Lower lobe of right lung (tissue), 2 donors: ENCODE measurements at regions not wholly inside any gene's neighbourhood (a gene's known extent, or its start where the extent isn't known, plus 50 kb on each side); places are given as distances from the start of the nearest gene placed in this dataset.

Experiments
- ATAC-seq, 2 donors: fragments of 200-7000 bp; cut with Tn5 transposase; one replicate each; pipeline ENCODE4 v1.9.1; 2020 to 2022; ENCODE audit warnings: mild to moderate bottlenecking in 2 of 2, moderate library complexity in 2 of 2
- DNase-seq: peaks from one replicate; pipeline ENCODE4 v3.0.0-alpha.2; 2020
- H3K27ac ChIP-seq: fragments of 200-600 bp; one replicate; pipeline ENCODE4 v1.8.0; 2022
- H3K27me3 ChIP-seq: fragments of 200-600 bp; one replicate; pipeline ENCODE4 v1.8.0; 2022; ENCODE audit warnings: low read depth
- H3K36me3 ChIP-seq: fragments of 200-600 bp; one replicate; pipeline ENCODE4 v1.8.0; 2022; ENCODE audit warnings: mild to moderate bottlenecking
- H3K4me1 ChIP-seq: fragments of 200-600 bp; one replicate; pipeline ENCODE4 v1.8.0; 2022
- H3K4me3 ChIP-seq: fragments of 200-600 bp; one replicate; pipeline ENCODE4 v1.8.0; 2022; ENCODE audit warnings: mild to moderate bottlenecking
- H3K9me3 ChIP-seq: fragments of 200-600 bp; one replicate; pipeline ENCODE4 v1.8.0; 2022
- intact Hi-C: fragments of 100-400 bp; cut with DNase I; formaldehyde crosslinking; loops from one replicate; pipeline ENCODE4 v1.11.0; 2022
- TF ChIP-seq, protein P1 (sequence below): fragments of 200-600 bp; IDR thresholded peaks from one replicate; pipeline ENCODE4 v1.8.0; 2022; ENCODE audit warnings: antibody characterized with exemption, mild to moderate bottlenecking
- donor health status: DM: no; HTN: yes; CAD: no; lungs with severe emphysema.

DNA sequence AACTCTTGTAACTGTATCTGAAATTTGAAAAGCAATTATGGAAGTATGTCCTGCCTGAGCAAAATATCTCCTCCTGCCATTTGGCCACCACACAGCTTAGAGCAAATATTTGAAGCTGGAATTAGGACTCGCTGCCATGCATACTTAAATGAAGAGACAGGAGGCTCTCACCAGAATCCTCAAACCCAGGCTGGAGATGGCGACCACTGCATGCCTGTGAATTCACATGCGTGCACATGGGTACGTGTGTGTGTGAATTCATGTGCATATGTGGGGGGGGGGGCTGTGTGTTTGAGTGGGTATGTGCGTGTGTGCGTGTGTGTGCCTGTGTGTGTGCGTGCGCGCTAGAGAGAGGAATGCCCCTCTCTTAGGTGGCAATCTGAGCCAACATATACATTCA, 84.1 kb upstream of the IRX1 start:
- intact Hi-C loops: no loop called here
- Histone ChIP-seq H3K4me3 (no peak overlapping the region), H3K27me3 (no peaks in the 10 kb centered on the region), H3K9me3 (no peaks in the 10 kb centered on the region), H3K4me1 (no peaks in the 10 kb centered on the region), H3K36me3 (no peaks in the 10 kb centered on the region), H3K27ac (no peak overlapping the region)
- TF ChIP-seq, protein P1, sequence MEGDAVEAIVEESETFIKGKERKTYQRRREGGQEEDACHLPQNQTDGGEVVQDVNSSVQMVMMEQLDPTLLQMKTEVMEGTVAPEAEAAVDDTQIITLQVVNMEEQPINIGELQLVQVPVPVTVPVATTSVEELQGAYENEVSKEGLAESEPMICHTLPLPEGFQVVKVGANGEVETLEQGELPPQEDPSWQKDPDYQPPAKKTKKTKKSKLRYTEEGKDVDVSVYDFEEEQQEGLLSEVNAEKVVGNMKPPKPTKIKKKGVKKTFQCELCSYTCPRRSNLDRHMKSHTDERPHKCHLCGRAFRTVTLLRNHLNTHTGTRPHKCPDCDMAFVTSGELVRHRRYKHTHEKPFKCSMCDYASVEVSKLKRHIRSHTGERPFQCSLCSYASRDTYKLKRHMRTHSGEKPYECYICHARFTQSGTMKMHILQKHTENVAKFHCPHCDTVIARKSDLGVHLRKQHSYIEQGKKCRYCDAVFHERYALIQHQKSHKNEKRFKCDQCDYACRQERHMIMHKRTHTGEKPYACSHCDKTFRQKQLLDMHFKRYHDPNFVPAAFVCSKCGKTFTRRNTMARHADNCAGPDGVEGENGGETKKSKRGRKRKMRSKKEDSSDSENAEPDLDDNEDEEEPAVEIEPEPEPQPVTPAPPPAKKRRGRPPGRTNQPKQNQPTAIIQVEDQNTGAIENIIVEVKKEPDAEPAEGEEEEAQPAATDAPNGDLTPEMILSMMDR: no peak
- ATAC-seq (no peak), DNase-seq (no peak)

GRCh38 chr5:3510642-3511417, 84.8 kb upstream of the IRX1 start:
- intact Hi-C loops: no loop called here
- H3K9me3 ChIP-seq: no peaks in the 10 kb centered on the region
- DNase-seq (no peak), ATAC-seq (no peak)
- no peak overlapping the region for H3K27ac ChIP-seq
- H3K4me3 ChIP-seq: no peak overlapping the region
- TF ChIP-seq, protein P1: no peak
- H3K27me3 ChIP-seq: no peaks in the 10 kb centered on the region
- H3K4me1 ChIP-seq: no peaks in the 10 kb centered on the region
- no peaks in the 10 kb centered on the region for H3K36me3 ChIP-seq

GRCh38 chr5:3509290-3509689, 86.3 kb upstream of the IRX1 start:
- ATAC-seq (no peak), DNase-seq (no peak)
- Histone ChIP-seq H3K27ac (no peak overlapping the region), H3K4me1 (no peaks in the 10 kb centered on the region), H3K27me3 (no peaks in the 10 kb centered on the region), H3K4me3 (no peak overlapping the region), H3K9me3 (no peaks in the 10 kb centered on the region), H3K36me3 (no peaks in the 10 kb centered on the region)
- TF ChIP-seq, protein P1: no peak
- intact Hi-C loops: no loop called here

GRCh38 chr5:3508395-3508794, 87.2 kb upstream of the IRX1 start:
- intact Hi-C loops: no loop called here
- TF ChIP-seq, protein P1: no peak

DNA sequence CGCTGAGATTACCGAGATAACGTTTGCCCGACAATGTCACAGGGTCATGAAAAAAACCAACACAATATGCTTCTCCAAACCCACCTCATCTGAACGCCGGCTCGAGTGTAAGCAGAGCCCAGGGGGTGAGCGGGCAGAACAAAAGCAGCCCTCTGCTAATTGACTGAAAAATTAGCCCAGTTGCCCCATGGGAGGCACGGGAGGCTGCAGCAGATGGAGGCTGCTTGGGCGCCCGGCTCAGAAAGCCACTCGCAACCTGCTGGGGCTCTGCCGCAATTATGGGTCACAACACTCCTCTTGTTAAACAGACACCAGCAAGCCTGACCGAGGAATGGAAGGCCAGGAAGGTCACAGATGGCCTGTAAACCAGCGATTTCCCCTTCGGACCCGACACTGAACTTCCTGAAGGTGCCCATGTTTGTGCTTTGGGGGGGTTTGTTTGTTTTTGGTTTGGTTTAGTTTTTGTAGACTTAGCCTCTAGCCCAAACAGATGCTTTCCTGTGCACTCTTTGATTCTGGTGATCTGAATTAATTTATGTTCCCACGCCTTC, 104.6 kb upstream of the IRX1 start:
- no peak overlapping the region for H3K27ac ChIP-seq
- no peaks in the 10 kb centered on the region for H3K36me3 ChIP-seq
- intact Hi-C loops: no loop called here
- no peaks in the 10 kb centered on the region for H3K4me1 ChIP-seq
- TF ChIP-seq, protein P1: no peak
- no peak for DNase-seq
- H3K9me3 ChIP-seq: no peaks in the 10 kb centered on the region
- H3K27me3 ChIP-seq: peaks cover 4% of the 10 kb centered on the region
- no peak for ATAC-seq
- no peak overlapping the region for H3K4me3 ChIP-seq

More at GRCh38 chr5:3508395-3508794, 87.2 kb upstream of the IRX1 start:
- DNase-seq: no peak
- no peaks in the 10 kb centered on the region for H3K27me3 ChIP-seq
- no peaks in the 10 kb centered on the region for H3K36me3 ChIP-seq
- H3K27ac ChIP-seq: no peak overlapping the region
- H3K9me3 ChIP-seq: no peaks in the 10 kb centered on the region
- no peak overlapping the region for H3K4me3 ChIP-seq
- ATAC-seq: no peak
- H3K4me1 ChIP-seq: no peaks in the 10 kb centered on the region
